AG10803 (cell line): ENCODE measurements at regions not wholly inside any gene's neighbourhood (a gene's known extent, or its start where the extent isn't known, plus 50 kb on each side); places are given as distances from the start of the nearest gene placed in this dataset.
"Not testable (repeated sequence)": the region's sequence is repeated elsewhere in the genome, so short reads cannot be mapped to it uniquely, and the experiment has no call there.

ENCODE experiments used
- DNase-seq: peaks from one replicate; pipeline ENCODE4 v3.0.0; 2010; ENCODE audit warnings: low read depth
- H3K4me3 ChIP-seq: 2 replicates; pipeline ENCODE4 v1.5.1; 2011; ENCODE audit warnings: mild to moderate bottlenecking, low read length, control low read depth
- TF ChIP-seq, protein P1 (sequence below): conservative IDR thresholded peaks from 2 replicates; pipeline ENCODE4 v1.5.1; 2011; ENCODE audit warnings: mild to moderate bottlenecking, low read length, control low read depth, inconsistent platforms

GRCh38 chr4:109378511-109378910, 55.1 kb upstream of the SEC24B start:
- DNase-seq: no peak
- no peak overlapping the region for H3K4me3 ChIP-seq
- TF ChIP-seq, protein P1, sequence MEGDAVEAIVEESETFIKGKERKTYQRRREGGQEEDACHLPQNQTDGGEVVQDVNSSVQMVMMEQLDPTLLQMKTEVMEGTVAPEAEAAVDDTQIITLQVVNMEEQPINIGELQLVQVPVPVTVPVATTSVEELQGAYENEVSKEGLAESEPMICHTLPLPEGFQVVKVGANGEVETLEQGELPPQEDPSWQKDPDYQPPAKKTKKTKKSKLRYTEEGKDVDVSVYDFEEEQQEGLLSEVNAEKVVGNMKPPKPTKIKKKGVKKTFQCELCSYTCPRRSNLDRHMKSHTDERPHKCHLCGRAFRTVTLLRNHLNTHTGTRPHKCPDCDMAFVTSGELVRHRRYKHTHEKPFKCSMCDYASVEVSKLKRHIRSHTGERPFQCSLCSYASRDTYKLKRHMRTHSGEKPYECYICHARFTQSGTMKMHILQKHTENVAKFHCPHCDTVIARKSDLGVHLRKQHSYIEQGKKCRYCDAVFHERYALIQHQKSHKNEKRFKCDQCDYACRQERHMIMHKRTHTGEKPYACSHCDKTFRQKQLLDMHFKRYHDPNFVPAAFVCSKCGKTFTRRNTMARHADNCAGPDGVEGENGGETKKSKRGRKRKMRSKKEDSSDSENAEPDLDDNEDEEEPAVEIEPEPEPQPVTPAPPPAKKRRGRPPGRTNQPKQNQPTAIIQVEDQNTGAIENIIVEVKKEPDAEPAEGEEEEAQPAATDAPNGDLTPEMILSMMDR: no peak

GRCh38 chr4:109378076-109378475, 55.5 kb upstream of the SEC24B start:
- no peak overlapping the region for H3K4me3 ChIP-seq
- DNase-seq: no peak

GRCh38 chr4:109375778-109376414, 57.7 kb upstream of the SEC24B start:
- H3K4me3 ChIP-seq: no peak overlapping the region

More at GRCh38 chr4:109378076-109378475, 55.5 kb upstream of the SEC24B start:
- TF ChIP-seq, protein P1: no peak

DNA sequence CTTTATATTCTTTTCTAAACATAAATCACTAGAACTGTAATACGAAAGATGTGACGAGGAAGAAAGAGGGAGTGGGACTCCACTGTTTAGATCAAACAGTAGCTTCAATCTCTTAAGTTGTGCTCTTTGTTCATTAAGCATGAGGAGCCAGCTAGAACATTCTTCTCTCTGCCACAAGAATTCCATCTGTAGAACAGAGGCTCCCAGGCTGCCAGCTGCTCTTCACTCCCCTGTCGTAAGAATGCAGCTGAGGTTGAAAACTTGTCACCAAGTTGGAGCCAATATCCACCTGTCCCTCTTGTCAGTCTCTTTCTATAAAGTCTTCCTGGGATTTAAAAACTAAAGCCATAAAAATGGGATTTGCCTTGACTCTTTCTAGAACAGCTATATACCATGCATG, 65.0 kb upstream of the SEC24B start:
- DNase-seq: peak; percentile 25
- no peak overlapping the region for H3K4me3 ChIP-seq
- TF ChIP-seq, protein P1: no peak

More at GRCh38 chr4:109375778-109376414, 57.7 kb upstream of the SEC24B start:
- DNase-seq: no peak
- TF ChIP-seq, protein P1: no peak

- TF ChIP-seq, protein P1: no peak
- H3K4me3 ChIP-seq: no peak overlapping the region
- DNase-seq: no peak
Observed at GRCh38 chr4:109365939-109366338, 63.5 kb upstream of the COL25A1 start.

- H3K4me3 ChIP-seq: not testable (repeated sequence)
Observed at GRCh38 chr4:109365297-109365696, 62.8 kb upstream of the COL25A1 start.

GRCh38 chr4:109359040-109359646, 56.7 kb upstream of the COL25A1 start:
- H3K4me3 ChIP-seq: no peak overlapping the region
- DNase-seq: no peak
- TF ChIP-seq, protein P1: no peak

More at GRCh38 chr4:109365297-109365696, 62.8 kb upstream of the COL25A1 start:
- not testable (repeated sequence) for DNase-seq
